ENCODE measurements at regions not wholly inside any gene's neighbourhood (a gene's known extent, or its start where the extent isn't known, plus 50 kb on each side); places are given as distances from the start of the nearest gene placed in this dataset.

DNA sequence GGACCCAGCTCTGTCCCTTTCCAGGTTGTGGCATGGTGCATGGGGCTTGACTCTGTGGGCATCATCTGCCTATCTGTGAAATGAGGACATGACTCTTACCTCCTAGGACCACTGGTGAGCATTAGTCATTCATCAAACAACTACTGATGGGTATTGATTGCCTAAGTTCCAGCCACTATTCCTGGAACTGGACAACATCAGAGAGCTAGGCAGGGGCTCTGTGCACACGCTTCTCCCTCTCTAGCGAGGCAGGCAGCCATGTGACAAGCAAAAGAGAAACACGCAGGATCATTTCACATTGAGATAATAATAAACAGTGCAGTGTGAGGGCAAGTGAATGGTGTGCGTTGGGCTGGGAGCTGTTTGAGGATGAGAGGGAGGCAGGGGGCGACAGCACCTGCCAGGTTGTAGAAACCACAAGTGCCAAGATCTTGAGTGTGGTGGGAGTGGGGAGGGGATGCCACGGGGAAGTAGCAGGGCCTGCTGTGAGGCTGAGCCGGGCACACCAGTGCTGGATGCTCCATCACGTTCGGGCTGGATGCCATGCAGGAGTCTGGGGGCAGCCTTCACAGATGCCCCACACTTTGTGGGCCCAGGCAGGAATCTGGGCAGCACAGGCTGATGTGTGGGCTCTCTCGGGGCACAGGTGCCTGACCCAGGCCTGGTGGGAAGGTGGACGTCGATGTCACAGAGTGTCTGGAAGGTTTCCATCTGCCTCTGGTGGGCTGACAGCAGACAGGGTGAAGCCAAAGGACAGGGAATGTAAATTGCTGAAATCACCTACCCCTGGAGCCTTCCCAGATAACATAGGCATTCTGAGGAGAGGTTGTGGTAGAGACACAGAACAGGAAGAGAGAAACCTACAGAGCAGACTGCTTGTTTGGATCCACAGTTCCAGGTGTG lies 405.5 kb downstream of the RPS24 start:
- Histone ChIP-seq H3K27ac (no peak overlapping the region), H3K27me3 (ENCODE audit: insufficient read depth in 3 of 3, low read length in 2 of 3) (no peaks in the 10 kb centered on the region), H3K9me3 (no peaks in the 10 kb centered on the region), H3K4me3 (no peak overlapping the region), H3K4me1 (peaks cover 3% of the 10 kb centered on the region), H3K36me3 (ENCODE audit: insufficient read depth in 1 of 2, low read depth in 1 of 2) (no peaks in the 10 kb centered on the region)
- DNase-seq (no peak), ATAC-seq (no peak)
- intact Hi-C loops (cut with DNase I), result no loop called here
- WGBS, 3 donors, result 89 to 97% (median 93%) methylated on average over 12 of the region's 12 CpGs
- TF ChIP-seq, protein P1, sequence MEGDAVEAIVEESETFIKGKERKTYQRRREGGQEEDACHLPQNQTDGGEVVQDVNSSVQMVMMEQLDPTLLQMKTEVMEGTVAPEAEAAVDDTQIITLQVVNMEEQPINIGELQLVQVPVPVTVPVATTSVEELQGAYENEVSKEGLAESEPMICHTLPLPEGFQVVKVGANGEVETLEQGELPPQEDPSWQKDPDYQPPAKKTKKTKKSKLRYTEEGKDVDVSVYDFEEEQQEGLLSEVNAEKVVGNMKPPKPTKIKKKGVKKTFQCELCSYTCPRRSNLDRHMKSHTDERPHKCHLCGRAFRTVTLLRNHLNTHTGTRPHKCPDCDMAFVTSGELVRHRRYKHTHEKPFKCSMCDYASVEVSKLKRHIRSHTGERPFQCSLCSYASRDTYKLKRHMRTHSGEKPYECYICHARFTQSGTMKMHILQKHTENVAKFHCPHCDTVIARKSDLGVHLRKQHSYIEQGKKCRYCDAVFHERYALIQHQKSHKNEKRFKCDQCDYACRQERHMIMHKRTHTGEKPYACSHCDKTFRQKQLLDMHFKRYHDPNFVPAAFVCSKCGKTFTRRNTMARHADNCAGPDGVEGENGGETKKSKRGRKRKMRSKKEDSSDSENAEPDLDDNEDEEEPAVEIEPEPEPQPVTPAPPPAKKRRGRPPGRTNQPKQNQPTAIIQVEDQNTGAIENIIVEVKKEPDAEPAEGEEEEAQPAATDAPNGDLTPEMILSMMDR (IDR thresholded peaks at IDR 0.05), result no peak

DNA sequence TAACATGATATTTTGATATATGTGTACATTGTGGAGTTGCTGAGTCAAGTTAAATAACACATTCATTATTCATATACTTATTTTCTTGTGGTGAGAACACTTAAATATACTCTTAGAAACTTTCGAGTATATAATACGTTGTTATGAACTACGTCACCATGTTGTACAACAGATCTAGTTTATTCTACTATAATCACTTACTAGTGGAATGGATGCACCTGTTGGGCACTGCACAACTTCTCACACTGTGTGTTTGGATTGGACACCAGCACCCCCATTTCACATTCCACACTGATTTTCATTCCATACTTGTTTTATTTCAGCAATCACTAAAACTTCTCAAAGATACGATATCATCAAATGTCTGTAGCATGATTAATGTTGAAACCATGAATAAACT lies 407.3 kb downstream of the RPS24 start:
- TF ChIP-seq, protein P1 (IDR thresholded peaks at IDR 0.05), result no peak
- Histone ChIP-seq H3K4me1 (no peaks in the 10 kb centered on the region), H3K27me3 (ENCODE audit: insufficient read depth in 3 of 3, low read length in 2 of 3) (no peaks in the 10 kb centered on the region), H3K27ac (no peak overlapping the region), H3K9me3 (no peaks in the 10 kb centered on the region), H3K4me3 (no peak overlapping the region), H3K36me3 (ENCODE audit: insufficient read depth in 1 of 2, low read depth in 1 of 2) (no peaks in the 10 kb centered on the region)
- 95 to 99% (median 99%) methylated on average over 4 of the region's 4 CpGs for WGBS, 3 donors
- intact Hi-C loops (cut with DNase I), result no loop called here
- no peak for DNase-seq
- no peak for ATAC-seq

DNA sequence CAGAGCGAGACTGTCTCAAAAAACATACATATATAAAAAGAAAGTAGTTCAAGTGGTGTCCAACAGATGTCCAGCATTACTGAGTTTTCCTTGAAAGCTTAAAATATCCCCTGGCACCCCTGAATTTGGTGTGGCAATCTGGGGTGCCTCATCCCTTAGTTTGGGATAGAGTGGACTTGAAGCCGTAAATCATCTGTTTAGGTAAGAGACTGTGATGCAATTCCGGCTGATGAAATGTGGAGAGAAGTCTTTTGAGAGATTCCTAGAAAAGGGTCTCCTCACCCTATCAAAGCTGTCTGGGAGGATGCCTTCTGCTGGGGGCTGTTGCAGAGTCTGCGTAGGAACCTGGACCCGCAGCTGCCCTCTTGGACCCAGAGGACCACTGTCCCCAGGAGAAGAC lies 408.0 kb downstream of the RPS24 start:
- H3K27me3 ChIP-seq (ENCODE audit: insufficient read depth in 3 of 3, low read length in 2 of 3), result no peaks in the 10 kb centered on the region
- peaks cover 2% of the 10 kb centered on the region for H3K4me1 ChIP-seq
- no peak for DNase-seq
- WGBS, 3 donors, result 95 to 98% (median 96%) methylated on average over 5 of the region's 5 CpGs
- TF ChIP-seq, protein P1 (IDR thresholded peaks at IDR 0.05), result no peak
- no peaks in the 10 kb centered on the region for H3K9me3 ChIP-seq
- no peak for ATAC-seq
- H3K27ac ChIP-seq, result no peak overlapping the region
- intact Hi-C loops (cut with DNase I), result no loop called here
- H3K4me3 ChIP-seq, result no peak overlapping the region
- no peaks in the 10 kb centered on the region for H3K36me3 ChIP-seq (ENCODE audit: insufficient read depth in 1 of 2, low read depth in 1 of 2)

DNA sequence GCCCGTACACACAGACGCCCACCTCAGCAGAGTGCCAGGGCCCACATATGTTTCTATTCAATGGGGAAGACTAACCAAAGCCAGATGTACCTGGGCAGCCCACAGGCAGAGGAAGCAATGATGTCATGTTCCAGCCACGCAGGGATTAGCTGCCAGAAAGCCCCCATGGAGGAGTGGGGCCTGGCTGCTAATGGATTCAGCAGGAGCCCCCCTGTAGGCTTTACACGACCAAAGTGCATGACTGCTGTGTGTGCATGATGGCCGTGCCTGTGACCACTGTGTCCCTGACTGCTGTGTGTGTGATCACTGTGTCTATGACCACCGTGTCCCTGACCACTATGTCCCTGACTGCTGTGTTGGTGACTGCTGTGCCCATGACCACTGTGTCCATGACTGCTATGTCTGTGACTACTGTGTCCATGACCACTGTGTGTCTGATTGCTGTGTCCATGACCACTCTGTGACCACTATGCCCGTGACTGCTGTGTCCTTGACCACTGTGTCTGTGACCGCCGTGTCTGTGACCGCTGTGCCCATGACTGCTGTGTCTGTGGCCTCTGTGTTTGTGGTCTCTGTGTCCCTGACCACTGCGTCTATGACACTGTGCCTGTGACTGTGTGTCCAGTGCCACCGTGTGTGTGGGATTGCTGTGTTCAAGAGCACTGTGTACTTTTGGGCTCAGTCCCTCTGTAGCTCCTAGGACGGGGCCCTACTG lies 409.3 kb downstream of the RPS24 start:
- Histone ChIP-seq H3K27ac (no peak overlapping the region), H3K27me3 (ENCODE audit: insufficient read depth in 3 of 3, low read length in 2 of 3) (no peaks in the 10 kb centered on the region), H3K9me3 (no peaks in the 10 kb centered on the region), H3K4me3 (no peak overlapping the region), H3K36me3 (ENCODE audit: insufficient read depth in 1 of 2, low read depth in 1 of 2) (no peaks in the 10 kb centered on the region), H3K4me1 (peaks cover 7% of the 10 kb centered on the region)
- TF ChIP-seq, protein P1 (IDR thresholded peaks at IDR 0.05), result no peak
- intact Hi-C loops (cut with DNase I), result no loop called here
- ATAC-seq, result no peak
- WGBS, 3 donors, result 83 to 90% (median 85%) methylated on average over 13 of the region's 13 CpGs
- no peak for DNase-seq
